ENCODE measurements at regions not wholly inside any gene's neighbourhood (a gene's known extent, or its start where the extent isn't known, plus 50 kb on each side); places are given as distances from the start of the nearest gene placed in this dataset.

- no peak for TF ChIP-seq CTCF (conservative IDR thresholded peaks at IDR 0.05 in 1 of 2, IDR thresholded peaks at IDR 0.05 in 1 of 2; ENCODE audit: low read depth in 1 of 2, low read length in 2 of 2)
- TF ChIP-seq EZH2 (IDR thresholded peaks at IDR 0.05; ENCODE audit: low read length, missing control alignments) = no peak
Observed at GRCh38 chr4:124509151-124509550, 203.4 kb downstream of the ANKRD50 start.

All from fibroblast of lung (primary cell).